SK-N-SH (cell line): ENCODE measurements at regions not wholly inside any gene's neighbourhood (a gene's known extent, or its start where the extent isn't known, plus 50 kb on each side); places are given as distances from the start of the nearest gene placed in this dataset.

Experiments
- CTCF ChIA-PET: fragments of 300-600, 350-600 bp; formaldehyde crosslinking; extraction: SDS; loops from one replicate; lab custom pipeline; 2021; lab: Yijun Ruan, JAX
- POLR2A ChIA-PET: fragments of 350-600 bp; sonication (Branson Sonifier 250); formaldehyde crosslinking; extraction: SDS; loops from one replicate; lab custom pipeline; 2020; ENCODE audit warnings: antibody characterized with exemption, inconsistent platforms; lab: Yijun Ruan, JAX
- DNase-seq: peaks from one replicate; pipeline ENCODE4 v3.0.0; 2012
- H2AFZ ChIP-seq: fragments of 200-600 bp; sonication (generic); 2 replicates; pipeline ENCODE4 v1.8.1; 2016; ENCODE audit warnings: antibody characterized with exemption, mild to moderate bottlenecking, low read depth
- H3F3A ChIP-seq: fragments of 200-600 bp; sonication (generic); replicated peaks from 2 replicates; pipeline ENCODE3; 2016; ENCODE audit warnings: antibody characterized with exemption, mild to moderate bottlenecking; ENCODE audit not compliant: insufficient read depth
- H3K27ac ChIP-seq, 2 experiments: fragments of 200-500 bp in 1 of 2; fragments of 200-600 bp in 1 of 2; sonication (Bioruptor generic) in 1 of 2; sonication (generic), shearing (Covaris generic) in 1 of 2; 2 replicates each; pipeline versions ENCODE4 v1.5.1 to v1.6.1; 2014 to 2016; ENCODE audit warnings: low read depth in 2 of 2, inconsistent platforms in 1 of 2, low read length in 1 of 2, mild to moderate bottlenecking in 1 of 2, mixed read lengths in 1 of 2
- H3K27me3 ChIP-seq: fragments of 200-600 bp; sonication (generic), shearing (Covaris generic); 2 replicates; pipeline ENCODE4 v1.6.1; 2016; ENCODE audit warnings: mixed run types; ENCODE audit not compliant: insufficient read depth
- H3K36me3 ChIP-seq, 2 experiments: fragments of 200-500 bp in 1 of 2; fragments of 200-600 bp in 1 of 2; sonication (Bioruptor generic) in 1 of 2; sonication (generic) in 1 of 2; replicated peaks in 1 of 2; 2 replicates each; pipeline versions ENCODE3 to v1.5.1; 2014 to 2016; ENCODE audit warnings: low read length in 1 of 2, mild to moderate bottlenecking in 1 of 2; ENCODE audit not compliant: insufficient read depth in 2 of 2, control insufficient read depth in 1 of 2
- H3K4me1 ChIP-seq, 2 experiments: fragments of 200-500 bp in 1 of 2; fragments of 200-600 bp in 1 of 2; sonication (Bioruptor generic) in 1 of 2; sonication (generic), shearing (Covaris generic) in 1 of 2; 2 replicates each; pipeline versions ENCODE4 v1.5.1 to v1.6.1; 2014 to 2016; ENCODE audit warnings: low read depth in 1 of 2, low read length in 1 of 2, mixed run types in 1 of 2; ENCODE audit not compliant: insufficient read depth in 2 of 2, control insufficient read depth in 1 of 2
- H3K4me2 ChIP-seq: fragments of 200-600 bp; sonication (generic), shearing (Covaris generic); 2 replicates; pipeline ENCODE4 v1.6.1; 2017; ENCODE audit warnings: mixed run types
- H3K4me3 ChIP-seq, 2 experiments: fragments of 200-500 bp in 1 of 2; fragments of 200-600 bp in 1 of 2; sonication (Bioruptor generic) in 1 of 2; sonication (generic), shearing (Covaris generic) in 1 of 2; 2 replicates each; pipeline versions ENCODE4 v1.5.1 to v1.8.1; 2014 to 2016; ENCODE audit warnings: low read depth in 2 of 2, inconsistent platforms in 1 of 2, low read length in 1 of 2, mild to moderate bottlenecking in 1 of 2, mixed read lengths in 1 of 2, moderate library complexity in 1 of 2
- H3K79me2 ChIP-seq: fragments of 200-600 bp; sonication (generic); 2 replicates; pipeline ENCODE4 v1.8.1; 2017; ENCODE audit warnings: mild to moderate bottlenecking; ENCODE audit not compliant: insufficient read depth
- H3K9ac ChIP-seq: fragments of 200-600 bp; sonication (generic); 2 replicates; pipeline ENCODE4 v1.6.1; 2017; ENCODE audit warnings: mixed run types
- H3K9me2 ChIP-seq: fragments of 200-600 bp; sonication (generic); 2 replicates; pipeline ENCODE4 v1.6.1; 2017; ENCODE audit warnings: mixed run types
- H3K9me3 ChIP-seq: fragments of 200-600 bp; sonication (generic); 2 replicates; pipeline ENCODE4 v1.6.1; 2017; ENCODE audit warnings: mixed run types, mild to moderate bottlenecking, moderate library complexity
- H4K20me1 ChIP-seq: fragments of 200-600 bp; sonication (generic); 2 replicates; pipeline ENCODE4 v1.6.1; 2017; ENCODE audit warnings: mild to moderate bottlenecking, mixed run types; ENCODE audit not compliant: insufficient read depth
- CTCF ChIP-seq: fragments of 200-600 bp; sonication (generic); IDR thresholded peaks from 2 replicates; pipeline ENCODE4 v1.6.1; 2017; ENCODE audit warnings: antibody characterized with exemption, mild to moderate bottlenecking, moderate library complexity
- ELF1 ChIP-seq: IDR thresholded peaks from 2 replicates; pipeline ENCODE4 v1.4.0; 2012
- EP300 ChIP-seq, 2 experiments: IDR thresholded peaks; 2 replicates each; pipeline versions ENCODE4 v1.4.0 to v1.6.1; 2012; ENCODE audit warnings: borderline replicate concordance in 1 of 2, low read depth in 1 of 2, low read length in 1 of 2
- EZH2phosphoT487 ChIP-seq: fragments of 200-600 bp; sonication (generic); IDR thresholded peaks from 2 replicates; pipeline ENCODE4 v1.6.1; 2017; ENCODE audit warnings: low read depth, mixed run types, mild to moderate bottlenecking, antibody characterized with exemption, moderate library complexity, borderline replicate concordance
- FOSL2 ChIP-seq: IDR thresholded peaks from 2 replicates; pipeline ENCODE4 v1.4.0; 2012; ENCODE audit warnings: low read depth, mild to moderate bottlenecking, moderate library complexity, borderline replicate concordance
- FOXM1 ChIP-seq: IDR thresholded peaks from 2 replicates; pipeline ENCODE4 v1.4.0; 2012; ENCODE audit warnings: low read depth, mild to moderate bottlenecking
- GABPA ChIP-seq: IDR thresholded peaks from 2 replicates; pipeline ENCODE4 v1.4.0; 2012; ENCODE audit warnings: low read depth, mild to moderate bottlenecking
- IRF3 ChIP-seq: fragments of 150-350 bp; IDR thresholded peaks from 2 replicates; pipeline ENCODE4 v1.6.1; 2016; ENCODE audit warnings: mild to moderate bottlenecking, low read depth, low read length
- MEF2A ChIP-seq: IDR thresholded peaks from 2 replicates; pipeline ENCODE4 v1.4.0; 2012; ENCODE audit warnings: low read depth, borderline replicate concordance
- RAD21 ChIP-seq: IDR thresholded peaks from 2 replicates; pipeline ENCODE4 v1.6.1; 2012; ENCODE audit warnings: mild to moderate bottlenecking, low read length
- REST ChIP-seq: IDR thresholded peaks from 2 replicates; pipeline ENCODE4 v1.6.1; 2012; ENCODE audit warnings: mild to moderate bottlenecking, low read depth, low read length, moderate library complexity
- TAF1 ChIP-seq: IDR thresholded peaks from 2 replicates; pipeline ENCODE4 v1.6.1; 2012; ENCODE audit warnings: low read depth, mild to moderate bottlenecking, low read length, moderate library complexity, borderline replicate concordance
- TCF12 ChIP-seq: IDR thresholded peaks from 2 replicates; pipeline ENCODE4 v1.4.0; 2012
- TEAD4 ChIP-seq: IDR thresholded peaks from 2 replicates; pipeline ENCODE4 v1.4.0; 2012; ENCODE audit warnings: mild to moderate bottlenecking, borderline replicate concordance; ENCODE audit not compliant: insufficient read depth
- USF1 ChIP-seq: IDR thresholded peaks from 2 replicates; pipeline ENCODE4 v1.4.0; 2012; ENCODE audit warnings: low read depth, borderline replicate concordance
- USF2 ChIP-seq: fragments of 150-350 bp; IDR thresholded peaks from 2 replicates; pipeline ENCODE4 v1.6.1; 2017; ENCODE audit warnings: antibody characterized with exemption, low read length, low read depth, borderline replicate concordance
- YY1 ChIP-seq: IDR thresholded peaks from 2 replicates; pipeline ENCODE4 v1.4.0; 2012; ENCODE audit warnings: low read depth, mild to moderate bottlenecking
- ZBTB33 ChIP-seq: IDR thresholded peaks from 2 replicates; pipeline ENCODE4 v1.4.0; 2012; ENCODE audit warnings: low read depth, borderline replicate concordance
- WGBS: methylation state at CpG from one replicate; pipeline ENCODE4 v1.1.6; 2017; ENCODE audit warnings: low lambda C conversion rate; 5-methylcytosine and 5-hydroxymethylcytosine counted together

- no peaks in the 10 kb centered on the region for H3K9me3 ChIP-seq
- H3K4me3 ChIP-seq = no peak overlapping the region
- no peak overlapping the region for H3K27ac ChIP-seq
- H3K36me3 ChIP-seq = no peaks in the 10 kb centered on the region
- H3K4me1 ChIP-seq = peaks cover 0 to 3% of the 10 kb centered on the region in 2 experiments; a peak in 2 of 4 replicates
- no peaks in the 10 kb centered on the region for H4K20me1 ChIP-seq
- no peaks in the 10 kb centered on the region for H3K9me2 ChIP-seq
- H2AFZ ChIP-seq = no peak overlapping the region
- DNase-seq = no peak
- CTCF ChIA-PET = interaction anchor here (0.7 to 1.0 kb wide), 2 partner anchors 16 to 22 kb away, joined by 3 read pairs; no protein-coding TSS in a partner anchor
- peaks cover 3% of the 10 kb centered on the region for H3F3A ChIP-seq
- H3K27me3 ChIP-seq = no peaks in the 10 kb centered on the region
- no peaks in the 10 kb centered on the region for H3K79me2 ChIP-seq
- POLR2A ChIA-PET = no interaction called here
- H3K9ac ChIP-seq = no peak overlapping the region
- no peak overlapping the region for H3K4me2 ChIP-seq
- WGBS = 95% methylated on average over 5 of the region's 5 CpGs
- TF ChIP-seq TAF1 (no peak), USF2 (no peak), GABPA (no peak), EP300 (IDR thresholded peaks at IDR 0.05; ENCODE audit: borderline replicate concordance in 1 of 2, low read depth in 1 of 2, low read length in 1 of 2) (no peak), MEF2A (no peak), USF1 (no peak), RAD21 (no peak), TCF12 (no peak), FOSL2 (no peak), FOXM1 (no peak), IRF3 (no peak), ZBTB33 (no peak), TEAD4 (no peak), YY1 (no peak), CTCF (no peak), ELF1 (no peak), EZH2phosphoT487 (no peak), REST (no peak)
Observed at GRCh38 chr5:124872086-124872485, 125.6 kb upstream of the ZNF608 start.
